RWPE2 (cell line): ENCODE measurements at regions not wholly inside any gene's neighbourhood (a gene's known extent, or its start where the extent isn't known, plus 50 kb on each side); places are given as distances from the start of the nearest gene placed in this dataset.

Experiments used
- ATAC-seq: fragments of 200-7000 bp; cut with Tn5 transposase; 3 replicates; pipeline ENCODE4 v1.9.1; 2021; ENCODE audit warnings: low read depth
- DNase-seq: peaks from one replicate; pipeline ENCODE4 v3.0.0-alpha.2; 2020; ENCODE audit warnings: low spot score
- H3K27ac ChIP-seq: fragments of 450-650 bp; 2 replicates; pipeline ENCODE4 v1.5.1; 2017; ENCODE audit warnings: mild to moderate bottlenecking; ENCODE audit not compliant: poor library complexity, severe bottlenecking
- H3K27me3 ChIP-seq: fragments of 250-450 bp; sonication (Bioruptor Pico); 2 replicates; pipeline ENCODE4 v1.5.1; 2021; ENCODE audit warnings: mild to moderate bottlenecking, moderate library complexity; ENCODE audit not compliant: insufficient read depth, poor library complexity, severe bottlenecking
- H3K36me3 ChIP-seq: fragments of 250-450 bp; sonication (Bioruptor Pico); 2 replicates; pipeline ENCODE4 v1.5.1; 2020; ENCODE audit warnings: low read depth, mild to moderate bottlenecking, moderate library complexity
- H3K4me1 ChIP-seq: fragments of 250-450 bp; sonication (Bioruptor Pico); 2 replicates; pipeline ENCODE4 v1.5.1; 2021; ENCODE audit warnings: mild to moderate bottlenecking, moderate library complexity; ENCODE audit not compliant: insufficient read depth, poor library complexity, severe bottlenecking
- H3K4me3 ChIP-seq: fragments of 250-450 bp; sonication (Bioruptor Pico); 2 replicates; pipeline ENCODE4 v1.5.1; 2021; ENCODE audit warnings: mild to moderate bottlenecking, moderate library complexity; ENCODE audit not compliant: severe bottlenecking
- H3K9me3 ChIP-seq: fragments of 250-450 bp; sonication (Bioruptor Pico); 2 replicates; pipeline ENCODE4 v1.5.1; 2021; ENCODE audit warnings: mild to moderate bottlenecking, moderate library complexity; ENCODE audit not compliant: severe bottlenecking
- TF ChIP-seq, protein P1 (sequence below): fragments of 450-650 bp; IDR thresholded peaks from one replicate; pipeline ENCODE4 v1.5.1; 2017; ENCODE audit warnings: mild to moderate bottlenecking, moderate library complexity; ENCODE audit not compliant: poor library complexity, severe bottlenecking

DNA sequence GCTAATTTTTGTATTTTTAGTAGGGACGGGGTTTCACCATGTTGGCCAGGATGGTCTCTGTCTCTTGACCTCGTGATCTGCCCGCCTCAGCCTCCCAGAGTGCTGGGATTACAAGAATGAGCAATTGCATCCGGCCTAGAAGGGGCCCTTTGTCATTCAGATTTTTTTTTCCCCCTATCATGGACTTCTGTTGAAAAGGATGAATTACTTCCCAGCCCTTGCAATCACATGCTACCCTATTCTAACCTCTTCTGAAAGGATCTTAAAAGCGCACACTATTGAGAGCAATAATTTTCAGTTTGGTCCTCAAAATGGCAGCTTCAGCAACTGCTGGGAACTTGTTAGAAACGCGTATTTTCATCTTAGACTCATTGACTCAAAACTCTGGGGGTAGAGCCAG lies 575.6 kb upstream of the KIRREL3 start:
- Histone ChIP-seq H3K27ac (no peak overlapping the region), H3K36me3 (no peaks in the 10 kb centered on the region), H3K27me3 (no peaks in the 10 kb centered on the region), H3K4me1 (no peaks in the 10 kb centered on the region), H3K9me3 (no peaks in the 10 kb centered on the region), H3K4me3 (no peak overlapping the region)
- TF ChIP-seq, protein P1, sequence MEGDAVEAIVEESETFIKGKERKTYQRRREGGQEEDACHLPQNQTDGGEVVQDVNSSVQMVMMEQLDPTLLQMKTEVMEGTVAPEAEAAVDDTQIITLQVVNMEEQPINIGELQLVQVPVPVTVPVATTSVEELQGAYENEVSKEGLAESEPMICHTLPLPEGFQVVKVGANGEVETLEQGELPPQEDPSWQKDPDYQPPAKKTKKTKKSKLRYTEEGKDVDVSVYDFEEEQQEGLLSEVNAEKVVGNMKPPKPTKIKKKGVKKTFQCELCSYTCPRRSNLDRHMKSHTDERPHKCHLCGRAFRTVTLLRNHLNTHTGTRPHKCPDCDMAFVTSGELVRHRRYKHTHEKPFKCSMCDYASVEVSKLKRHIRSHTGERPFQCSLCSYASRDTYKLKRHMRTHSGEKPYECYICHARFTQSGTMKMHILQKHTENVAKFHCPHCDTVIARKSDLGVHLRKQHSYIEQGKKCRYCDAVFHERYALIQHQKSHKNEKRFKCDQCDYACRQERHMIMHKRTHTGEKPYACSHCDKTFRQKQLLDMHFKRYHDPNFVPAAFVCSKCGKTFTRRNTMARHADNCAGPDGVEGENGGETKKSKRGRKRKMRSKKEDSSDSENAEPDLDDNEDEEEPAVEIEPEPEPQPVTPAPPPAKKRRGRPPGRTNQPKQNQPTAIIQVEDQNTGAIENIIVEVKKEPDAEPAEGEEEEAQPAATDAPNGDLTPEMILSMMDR: no peak
- DNase-seq (no peak), ATAC-seq (no peak)

DNA sequence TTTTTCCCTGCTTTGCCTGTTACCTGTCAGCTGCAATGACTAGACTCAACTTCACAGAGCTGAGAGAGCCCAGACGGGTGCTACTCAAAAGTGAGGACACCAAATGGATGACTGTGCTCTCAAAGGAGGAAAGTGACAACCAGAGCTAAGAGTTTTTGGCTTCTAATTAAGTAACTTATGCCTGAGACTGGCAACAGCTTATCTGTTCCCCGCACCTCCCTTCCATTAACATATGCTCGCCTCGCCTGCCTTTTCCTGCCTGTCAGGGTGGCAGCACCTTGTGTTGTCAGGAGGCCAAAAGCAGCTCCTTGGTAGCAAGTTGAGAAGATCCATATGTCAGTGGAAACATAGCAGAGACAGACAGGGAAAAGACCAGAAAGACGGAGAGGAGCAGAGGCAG lies 573.9 kb upstream of the KIRREL3 start:
- Histone ChIP-seq H3K27ac (no peak overlapping the region), H3K4me1 (no peaks in the 10 kb centered on the region), H3K27me3 (no peaks in the 10 kb centered on the region), H3K4me3 (no peak overlapping the region), H3K36me3 (no peaks in the 10 kb centered on the region), H3K9me3 (no peaks in the 10 kb centered on the region)
- TF ChIP-seq, protein P1: no peak
- ATAC-seq (no peak), DNase-seq (no peak)

DNA sequence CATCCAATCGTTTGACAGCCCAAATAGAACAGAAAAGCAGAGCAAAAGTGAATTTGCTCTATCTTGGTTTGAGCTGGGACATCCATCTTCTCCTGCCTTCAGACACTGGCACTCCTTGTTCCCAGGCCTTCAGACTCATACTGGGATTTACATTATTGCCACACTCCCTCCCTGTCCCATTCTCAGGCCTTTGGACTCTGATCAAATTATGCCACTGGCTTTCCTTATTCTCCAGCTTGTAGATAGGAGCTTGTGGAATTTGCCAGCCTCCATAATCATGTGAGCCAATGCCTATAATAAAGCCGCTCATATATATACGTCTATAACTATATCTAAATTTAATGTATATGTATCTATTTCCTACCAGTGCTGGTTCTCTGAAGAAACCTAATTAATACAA lies 568.3 kb upstream of the KIRREL3 start:
- Histone ChIP-seq H3K27ac (no peak overlapping the region), H3K36me3 (no peaks in the 10 kb centered on the region), H3K4me3 (no peak overlapping the region), H3K4me1 (no peaks in the 10 kb centered on the region), H3K27me3 (no peaks in the 10 kb centered on the region), H3K9me3 (no peaks in the 10 kb centered on the region)
- TF ChIP-seq, protein P1: no peak
- ATAC-seq (no peak), DNase-seq (no peak)

DNA sequence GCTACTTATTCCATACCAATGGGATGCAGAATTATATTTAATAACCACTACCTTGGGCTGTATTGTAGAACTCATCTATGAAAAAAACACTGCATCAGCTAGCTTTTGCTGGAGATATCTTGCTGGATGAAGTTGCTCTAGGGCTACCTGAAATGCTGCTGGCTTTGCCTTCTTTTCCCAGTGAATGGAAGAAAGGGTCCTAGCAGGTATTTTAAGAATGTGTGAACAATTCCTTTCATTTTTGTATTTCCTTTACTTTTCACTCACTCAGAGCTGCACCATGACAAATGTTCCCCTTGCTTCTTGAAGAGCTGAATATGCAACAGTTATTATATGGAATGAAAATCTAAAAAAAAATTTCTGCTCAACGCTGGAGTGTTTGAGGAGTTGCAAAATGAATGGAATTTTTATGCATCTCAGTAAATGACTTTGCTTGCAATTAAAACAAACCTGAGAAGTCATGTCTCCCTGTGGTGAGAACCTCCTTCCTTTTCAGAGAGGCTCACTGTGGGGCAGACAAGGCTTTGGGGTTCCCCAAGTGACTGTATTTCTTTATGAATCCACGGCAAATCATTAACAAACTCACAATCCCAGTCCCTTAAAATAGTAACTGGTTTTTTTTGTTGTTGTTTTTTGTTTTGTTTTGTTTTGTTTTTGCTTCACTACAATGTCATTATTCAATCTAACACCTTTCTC lies 566.8 kb upstream of the KIRREL3 start:
- TF ChIP-seq, protein P1: no peak
- DNase-seq (no peak), ATAC-seq (no peak)
- Histone ChIP-seq H3K4me1 (no peaks in the 10 kb centered on the region), H3K27me3 (no peaks in the 10 kb centered on the region), H3K27ac (no peak overlapping the region), H3K36me3 (no peaks in the 10 kb centered on the region), H3K9me3 (no peaks in the 10 kb centered on the region), H3K4me3 (no peak overlapping the region)

DNA sequence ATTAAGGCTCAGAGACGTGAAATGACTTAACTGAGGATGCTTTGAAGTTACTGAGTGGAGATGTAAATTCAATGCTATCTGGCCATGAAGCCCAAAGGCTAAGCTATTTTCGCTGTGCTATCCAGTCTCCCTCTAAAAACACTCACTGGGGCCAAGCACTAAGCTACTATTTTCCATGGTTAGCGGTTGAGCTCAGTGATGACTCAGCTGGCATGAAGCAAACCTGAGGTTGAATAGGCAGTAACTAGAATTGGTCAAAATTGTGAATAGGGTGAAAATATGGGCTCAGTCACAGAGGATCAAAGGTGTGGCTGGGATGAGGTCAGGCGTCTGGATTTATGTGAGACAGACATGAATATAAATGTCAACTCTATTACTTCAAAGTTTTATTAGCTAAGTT lies 564.2 kb upstream of the KIRREL3 start:
- H3K4me1 ChIP-seq: no peaks in the 10 kb centered on the region
- TF ChIP-seq, protein P1: no peak
- no peak overlapping the region for H3K4me3 ChIP-seq
- H3K36me3 ChIP-seq: no peaks in the 10 kb centered on the region
- ATAC-seq (peak; percentile 84), DNase-seq (no peak)
- H3K27ac ChIP-seq: no peak overlapping the region
- no peaks in the 10 kb centered on the region for H3K9me3 ChIP-seq
- H3K27me3 ChIP-seq: no peaks in the 10 kb centered on the region
